Suppressor macrophage treated with lipopolysaccharide for 1 hour (primary cell): ENCODE measurements at regions not wholly inside any gene's neighbourhood (a gene's known extent, or its start where the extent isn't known, plus 50 kb on each side); places are given as distances from the start of the nearest gene placed in this dataset.
A peak's percentile ranks its signal among the peaks of the same experiment; 100 is the strongest.
"Not testable (repeated sequence)": the region's sequence is repeated elsewhere in the genome, so short reads cannot be mapped to it uniquely, and the experiment has no call there.

Source experiments
- DNase-seq, 3 donors: peaks; one replicate each; pipeline ENCODE4 v3.0.0-alpha.2; 2020 to 2022

DNA sequence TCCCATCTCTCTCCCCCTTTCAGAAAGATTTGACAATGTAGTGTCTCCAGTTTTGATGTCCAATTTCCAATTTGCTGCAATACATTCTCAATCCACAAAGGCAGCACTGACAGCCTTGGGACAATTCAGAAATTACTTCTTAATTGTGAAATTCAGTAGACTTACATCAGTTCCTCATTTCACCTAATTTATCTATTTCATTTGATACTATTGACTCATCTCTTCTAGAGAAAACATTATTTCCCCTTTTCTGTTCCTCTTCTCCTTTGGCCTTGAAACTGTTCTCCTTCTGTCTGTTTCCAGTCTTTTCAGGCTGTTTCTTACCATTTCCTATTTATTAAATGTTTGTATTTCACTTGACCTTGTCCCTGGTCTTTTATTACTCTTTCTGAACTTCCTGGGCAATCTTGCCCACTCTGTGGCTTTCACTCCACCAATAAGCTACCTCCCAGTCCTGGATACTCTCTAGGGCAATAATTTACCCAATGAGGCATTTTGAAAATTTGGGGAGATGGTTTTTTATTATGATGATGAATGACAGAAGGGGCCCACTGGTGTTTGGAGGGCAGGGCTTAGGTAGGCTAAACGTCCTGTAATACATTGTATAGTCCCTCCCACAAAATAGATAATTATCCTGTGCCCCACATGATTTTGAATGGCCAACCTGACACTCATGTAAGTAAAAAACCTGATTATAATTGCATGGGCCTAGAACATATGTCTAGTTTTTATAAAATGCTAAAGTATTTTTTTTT lies 498.0 kb upstream of the BOD1L1 start:
- DNase-seq, result peak; percentile 62 to 95 (median 93)

DNA sequence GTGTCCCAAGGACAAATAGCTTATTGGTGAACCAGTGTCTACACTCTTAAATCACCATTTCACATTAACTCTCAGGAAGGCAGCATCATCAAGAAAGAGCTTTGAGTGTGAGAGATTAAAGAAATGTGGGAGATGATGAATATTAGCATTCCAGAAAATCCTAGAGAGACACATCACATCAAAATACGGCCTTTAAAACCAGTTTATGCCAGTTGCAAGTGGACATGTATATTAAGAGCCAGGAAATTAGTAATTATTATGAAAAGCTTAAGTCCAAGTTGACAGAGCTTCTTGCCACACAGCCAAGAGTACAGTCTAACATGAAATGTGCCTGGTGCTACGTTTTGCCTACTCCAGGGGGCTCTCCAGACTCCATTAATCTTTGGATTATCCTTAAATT lies 503.0 kb upstream of the BOD1L1 start:
- DNase-seq, result no peak

DNA sequence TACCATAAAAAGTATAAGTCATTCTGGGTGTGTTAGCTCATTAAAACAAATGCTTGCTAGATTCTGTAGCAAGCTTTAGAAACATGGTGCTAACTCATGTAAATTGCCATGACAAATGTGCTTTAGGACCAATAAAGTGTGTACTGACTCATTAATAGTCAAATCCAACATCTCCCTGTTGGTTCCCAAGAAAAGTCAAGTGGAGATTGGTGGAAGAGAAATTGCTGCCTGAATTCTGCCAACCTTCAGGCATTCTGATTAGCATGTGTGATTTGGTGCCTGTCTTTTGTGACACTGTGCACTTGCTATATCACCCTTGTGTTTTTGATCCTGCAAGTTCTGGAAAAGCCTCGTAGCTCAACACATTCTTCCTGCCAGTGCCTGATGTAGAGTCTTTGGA lies 503.8 kb upstream of the BOD1L1 start:
- DNase-seq, result no peak

DNA sequence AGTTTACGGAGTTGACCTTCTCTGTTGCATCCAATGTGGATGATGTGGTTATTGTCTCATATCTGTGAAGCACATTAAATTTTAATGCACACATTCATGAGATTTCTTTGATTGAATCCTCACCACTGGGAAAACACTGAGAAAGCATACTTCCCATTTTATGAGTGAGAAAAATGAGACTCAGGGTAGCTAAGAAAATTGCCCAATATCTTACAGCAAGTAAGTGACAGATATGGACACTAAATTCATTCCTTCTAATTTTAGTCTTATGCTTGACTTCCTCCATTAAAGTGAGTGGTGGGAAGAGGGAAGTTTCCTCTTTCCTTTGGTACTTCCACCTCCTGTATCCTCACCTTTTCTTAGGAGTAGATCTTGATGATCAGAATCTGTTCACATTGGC lies 504.8 kb upstream of the BOD1L1 start:
- DNase-seq, result peak; percentile 43 to 75 (median 70)

DNA sequence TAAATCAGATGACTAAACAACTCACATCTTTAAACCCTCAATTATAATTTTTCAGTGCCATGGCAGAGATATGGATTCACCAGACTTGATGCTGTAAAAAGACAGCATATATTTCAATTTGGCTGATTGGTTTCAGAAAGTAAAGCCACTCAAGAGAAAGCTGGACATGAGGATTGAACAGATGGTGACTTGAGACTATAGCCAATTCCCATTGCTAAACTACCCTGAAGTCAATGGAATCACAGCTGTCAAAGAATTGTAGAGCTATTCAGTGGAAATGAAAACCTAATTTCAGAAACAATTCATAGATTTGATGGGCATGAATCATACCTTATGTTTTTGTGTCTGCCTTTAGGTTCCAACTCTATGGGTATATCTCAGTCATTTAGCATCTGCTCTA lies 510.6 kb upstream of the BOD1L1 start:
- DNase-seq, result no peak

DNA sequence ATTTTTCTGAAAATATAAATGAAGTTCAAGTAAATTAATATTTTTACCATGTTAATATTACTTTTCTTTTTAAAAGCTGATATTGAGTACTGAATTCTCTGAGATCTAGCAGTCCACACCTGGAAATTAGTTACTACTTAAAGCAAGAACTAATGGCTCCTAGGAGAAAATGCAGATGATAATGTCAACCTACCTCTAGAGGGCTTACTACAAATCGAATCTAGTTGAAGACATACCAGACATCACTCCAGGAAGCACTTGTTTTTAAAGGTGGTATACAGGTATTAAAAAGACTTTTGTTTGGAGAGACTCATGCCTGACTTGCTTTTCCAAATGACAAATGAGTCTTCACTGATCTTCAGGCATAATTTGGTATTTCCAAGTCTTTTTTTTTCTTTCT lies 516.4 kb upstream of the BOD1L1 start:
- no peak for DNase-seq

DNA sequence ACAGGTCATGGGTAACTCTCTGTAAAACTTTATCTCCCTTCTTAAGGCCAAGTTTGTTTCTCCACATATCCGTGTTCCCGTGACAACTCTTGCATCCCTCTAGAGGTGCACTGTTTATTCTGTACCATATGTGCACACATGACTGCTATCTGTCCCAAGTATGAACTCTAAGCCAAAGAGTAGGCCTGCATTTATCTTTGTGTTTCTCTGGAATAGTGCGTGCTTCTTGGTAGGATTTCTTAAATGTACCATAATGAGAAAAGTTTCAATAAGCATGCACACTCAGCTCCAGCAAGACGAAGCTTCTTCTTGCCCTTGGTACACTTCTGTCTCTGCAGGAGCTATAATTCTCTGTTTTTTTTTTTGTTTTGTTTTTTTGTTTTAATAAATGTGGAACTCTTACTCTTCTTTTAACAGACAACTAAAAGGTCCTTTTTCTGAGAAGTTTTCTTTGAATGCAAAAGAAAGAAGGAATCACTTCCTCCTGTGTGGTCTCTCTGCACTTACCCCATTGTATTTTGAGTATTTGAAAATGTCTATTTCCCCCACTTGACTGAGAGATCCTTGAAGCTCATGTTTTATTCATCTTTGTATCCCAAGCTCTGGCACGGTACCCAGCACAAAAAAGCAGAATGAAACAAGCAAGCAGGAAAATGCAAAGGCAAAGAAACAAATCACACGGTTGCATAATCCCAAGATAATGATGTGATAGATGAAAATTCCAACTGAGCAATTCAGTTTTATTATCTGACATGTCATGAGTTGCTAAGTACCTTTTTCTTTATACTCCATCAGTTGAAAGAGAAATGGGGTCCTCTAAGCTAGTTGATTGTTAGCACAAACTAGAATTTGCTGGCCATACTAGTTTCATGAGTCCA lies 521.9 kb upstream of the BOD1L1 start:
- no peak for DNase-seq

DNA sequence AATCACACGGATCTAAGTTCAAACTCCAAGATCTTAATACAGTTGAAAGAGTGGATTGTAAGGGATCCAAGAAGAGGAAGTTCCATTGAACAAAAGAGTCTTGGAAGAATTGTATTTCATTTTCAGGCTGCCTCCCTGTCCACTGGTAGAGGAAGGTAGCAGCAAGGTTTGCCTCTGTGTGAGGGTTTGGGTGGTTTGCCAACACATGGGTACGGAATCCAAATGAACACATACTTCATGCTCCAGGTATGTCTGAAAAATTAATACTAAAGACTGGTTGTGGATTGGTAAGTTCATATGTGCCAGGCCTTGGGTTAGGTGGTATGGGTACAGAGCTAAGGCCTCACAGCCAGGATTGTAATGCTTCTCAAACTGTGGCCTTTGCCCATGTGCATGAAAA lies 523.6 kb upstream of the BOD1L1 start:
- DNase-seq, result no peak

DNA sequence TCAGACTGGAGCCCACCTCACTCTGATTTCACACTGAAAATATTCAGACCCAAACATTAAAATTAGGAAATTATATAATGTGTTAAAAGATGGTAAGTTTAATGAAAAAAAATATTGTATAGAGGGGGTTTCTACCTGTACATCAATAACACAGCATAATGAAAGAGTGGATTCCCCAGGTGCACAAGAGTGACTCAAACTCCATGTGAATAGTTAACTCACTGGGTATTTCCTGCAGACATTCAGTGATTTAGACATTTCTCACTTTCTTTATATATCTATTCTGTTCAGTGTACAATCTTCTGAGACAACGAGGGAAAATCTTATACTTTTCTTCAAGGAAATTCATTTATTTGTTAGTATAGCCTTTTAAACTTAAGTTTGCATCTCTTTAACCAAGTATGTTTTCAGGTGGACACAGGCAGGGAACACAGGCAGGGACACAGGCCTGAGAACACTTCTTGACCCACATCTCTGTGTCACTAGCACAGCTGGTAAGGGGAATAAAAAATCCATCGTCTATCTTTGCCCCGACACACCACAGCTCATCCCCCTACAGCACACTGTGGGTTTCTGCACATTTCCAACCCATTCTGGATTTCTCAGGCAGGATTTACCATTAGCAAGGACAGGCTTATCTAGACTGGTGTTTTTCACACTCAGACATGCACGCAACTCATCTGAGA lies 525.5 kb upstream of the BOD1L1 start:
- DNase-seq, result no peak

DNA sequence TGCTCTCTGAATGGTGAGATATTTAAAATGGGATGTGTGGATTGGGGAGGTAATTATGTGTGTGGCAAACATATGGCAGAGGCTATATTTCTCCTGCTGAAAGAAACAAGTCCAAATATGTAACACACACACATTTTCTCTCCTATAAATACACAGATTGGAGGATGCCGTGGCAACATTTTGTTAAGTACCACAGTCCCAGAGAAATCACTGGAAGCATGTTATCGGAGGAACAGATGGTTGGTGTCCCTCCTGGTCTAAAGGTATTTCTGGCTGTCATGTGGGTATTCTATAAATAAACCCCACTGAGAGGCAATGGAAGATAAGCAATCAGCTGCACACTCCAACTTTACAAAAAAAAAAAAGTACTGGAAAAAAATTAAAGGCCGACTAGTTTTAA lies 528.3 kb upstream of the BOD1L1 start:
- no peak for DNase-seq

DNA sequence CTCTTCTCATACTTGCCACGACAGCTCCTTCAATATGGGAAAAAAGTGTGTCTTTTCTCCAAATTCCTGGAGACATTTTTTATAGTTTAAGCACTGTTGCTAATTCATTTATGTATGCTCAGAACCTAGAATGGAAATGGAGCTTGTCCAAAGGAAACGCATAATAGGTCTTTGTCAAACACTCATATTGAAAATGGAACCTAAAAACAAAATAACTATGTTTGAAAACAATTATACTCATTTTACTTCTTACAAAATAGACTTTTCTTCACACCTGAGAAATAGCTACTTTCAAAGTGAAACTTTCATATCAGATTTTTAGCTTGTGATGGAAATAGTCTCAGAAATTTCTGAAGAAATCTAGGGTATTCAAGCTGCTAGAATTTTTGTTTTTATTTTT lies 529.7 kb upstream of the BOD1L1 start:
- DNase-seq, result no peak

DNA sequence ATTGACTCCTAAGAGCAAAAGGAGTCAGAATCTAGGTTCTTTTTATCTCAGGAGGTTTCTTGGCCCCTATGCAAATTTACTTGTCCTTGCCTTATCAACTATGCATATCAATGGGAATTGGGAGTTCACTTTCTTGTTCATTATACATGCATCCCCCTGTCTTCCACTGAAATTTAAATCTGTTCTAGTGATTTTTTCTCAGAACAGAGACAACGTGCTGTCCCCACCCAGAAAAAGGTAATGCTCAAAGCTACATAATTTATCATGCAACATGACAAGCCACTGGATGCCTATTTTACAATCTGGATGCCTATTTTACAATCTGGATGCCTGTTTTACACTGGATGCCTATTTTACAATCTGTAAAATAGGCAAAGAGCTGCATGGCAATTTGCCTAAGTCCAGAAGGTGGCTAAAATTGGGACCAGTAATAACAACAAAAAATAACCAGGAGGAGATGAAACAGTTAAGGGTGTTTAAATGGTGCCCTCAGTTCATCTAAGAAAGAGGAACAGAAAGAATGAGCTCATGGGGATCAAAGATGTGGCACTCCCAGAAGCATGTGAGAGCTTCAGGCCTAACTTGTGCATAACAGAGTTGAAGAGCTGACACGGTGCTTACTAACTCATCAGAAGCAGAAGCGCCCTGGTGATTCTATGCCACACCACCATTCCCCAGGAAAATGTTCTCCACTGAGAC lies 537.8 kb upstream of the BOD1L1 start:
- DNase-seq, result peak; percentile 80 to 91 (median 90)

DNA sequence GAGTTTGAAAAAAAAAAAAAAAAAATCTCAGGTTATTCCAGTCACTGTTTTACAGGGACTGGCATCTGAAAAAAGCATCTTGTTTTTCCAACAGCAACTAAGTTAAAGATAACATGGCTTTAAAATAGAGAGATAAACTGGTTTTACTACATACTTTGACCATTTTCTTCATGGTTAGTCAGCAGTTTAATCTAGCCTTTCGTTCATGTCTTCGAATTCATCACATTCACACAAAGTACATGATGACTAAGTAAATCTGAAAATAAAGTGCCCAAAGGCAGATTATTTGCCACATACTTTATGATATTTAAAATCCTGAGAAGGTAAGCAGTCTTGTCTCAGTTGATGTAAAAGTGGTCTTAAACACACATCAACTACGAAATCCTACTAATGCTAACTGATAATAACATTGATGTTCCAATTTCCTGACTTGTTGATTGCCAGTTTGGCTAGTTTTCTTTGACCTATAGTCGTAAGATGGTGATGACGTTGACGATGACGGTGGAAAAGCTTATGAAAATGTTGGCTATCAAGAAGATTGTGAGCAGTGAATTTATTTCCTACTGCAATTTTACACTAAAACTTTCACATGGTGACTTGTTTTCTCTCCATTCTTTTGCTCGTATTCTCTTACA lies 540.5 kb upstream of the BOD1L1 start:
- no peak for DNase-seq

DNA sequence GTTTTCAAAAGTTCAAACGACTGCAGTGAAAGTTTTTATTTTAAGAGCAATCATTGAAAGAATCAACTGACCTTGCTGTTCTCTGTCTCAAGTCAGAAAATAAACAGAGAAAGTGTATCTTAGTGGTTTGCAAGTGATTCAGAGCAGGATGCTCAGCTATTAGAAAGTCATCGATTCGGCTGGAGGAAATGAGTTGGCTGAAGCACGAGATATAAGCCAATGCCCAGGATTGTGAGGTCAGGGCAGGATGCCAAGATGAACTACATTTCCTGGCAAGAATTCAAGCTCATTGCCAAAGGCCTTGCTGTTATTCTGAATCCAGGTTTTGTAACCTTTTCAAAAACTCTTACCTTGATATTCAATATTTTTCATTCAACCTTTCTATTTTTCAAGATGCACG lies 541.4 kb upstream of the BOD1L1 start:
- DNase-seq, result peak; percentile 83 to 93 (median 90)

DNA sequence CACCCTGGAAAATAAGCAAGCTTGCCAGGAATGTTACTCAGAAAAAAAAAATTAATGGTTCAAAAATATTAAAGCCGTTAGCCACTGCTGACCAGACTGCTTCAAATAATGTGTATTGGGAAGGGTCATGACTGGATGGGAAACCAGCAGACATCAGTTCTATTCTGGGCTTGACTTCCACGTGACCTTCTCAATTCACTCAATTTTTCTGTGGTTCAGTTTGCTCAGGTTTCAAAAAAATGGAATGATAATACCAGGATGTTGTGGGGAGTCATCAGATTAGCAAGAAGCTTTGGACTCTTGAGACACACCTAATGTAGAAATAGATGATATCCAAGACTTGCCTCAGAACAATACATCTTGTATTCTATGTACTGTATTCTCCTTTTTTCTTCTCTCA lies 541.9 kb upstream of the BOD1L1 start:
- DNase-seq, result peak in 1 of 3 donors; percentile 17

DNA sequence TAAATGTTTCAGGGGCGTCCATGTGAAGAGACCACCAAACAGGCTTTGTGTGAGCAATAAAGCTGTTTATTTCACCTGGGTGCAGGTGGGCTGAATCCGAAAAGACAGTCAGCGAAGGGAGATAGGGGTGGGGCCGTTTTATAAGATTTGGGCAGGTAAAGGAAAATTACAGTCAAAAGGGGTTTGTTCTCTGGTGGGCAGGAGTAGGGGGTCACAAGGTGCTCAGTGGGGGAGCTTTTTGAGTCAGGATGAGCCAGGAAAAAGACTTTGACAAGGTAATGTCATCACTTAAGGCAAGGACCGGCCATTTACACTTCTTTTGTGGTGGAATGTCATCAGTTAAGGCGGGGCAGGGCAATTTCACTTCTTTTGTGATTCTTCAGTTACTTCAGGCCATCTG lies 542.4 kb upstream of the BOD1L1 start:
- not testable (repeated sequence) for DNase-seq

DNA sequence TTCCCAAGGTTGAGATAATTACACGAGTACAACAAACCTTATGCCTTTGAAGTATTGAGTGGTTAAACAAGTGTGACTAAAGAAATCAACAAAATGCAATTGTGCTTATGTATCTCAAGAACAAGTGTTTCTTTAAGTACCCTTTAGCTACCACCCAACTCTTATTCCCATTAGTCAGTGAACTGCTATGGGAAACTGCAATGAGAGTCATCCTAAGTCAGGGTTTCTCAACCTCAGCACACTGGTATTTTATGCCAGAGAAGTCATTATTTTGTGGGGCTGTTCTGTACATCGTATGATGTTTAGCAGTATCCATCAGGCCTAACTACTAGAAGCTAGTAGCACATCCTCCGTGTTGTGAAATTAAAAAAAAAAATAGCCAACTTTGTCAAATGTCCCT lies 549.1 kb upstream of the BOD1L1 start:
- DNase-seq, result peak in 1 of 3 donors; percentile 11

DNA sequence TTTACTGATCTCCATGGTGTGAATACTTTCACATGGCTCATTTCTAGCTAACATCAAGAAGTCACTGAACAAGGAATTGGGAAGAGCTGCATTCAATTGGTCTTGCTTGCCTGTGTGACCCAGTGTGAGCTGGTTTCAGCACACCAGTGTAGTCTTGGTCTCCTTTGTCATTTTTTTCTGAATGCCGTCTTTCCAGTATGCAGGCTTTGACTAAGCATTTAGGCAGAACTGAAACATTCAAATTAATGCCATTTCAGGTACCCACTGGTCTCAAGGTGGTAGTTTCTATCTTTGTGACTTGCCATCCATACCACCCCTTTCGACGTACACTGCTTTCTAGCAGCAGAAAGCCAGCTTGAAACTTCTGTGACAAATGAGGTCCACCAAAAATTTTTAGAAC lies 550.5 kb upstream of the BOD1L1 start:
- no peak for DNase-seq

DNA sequence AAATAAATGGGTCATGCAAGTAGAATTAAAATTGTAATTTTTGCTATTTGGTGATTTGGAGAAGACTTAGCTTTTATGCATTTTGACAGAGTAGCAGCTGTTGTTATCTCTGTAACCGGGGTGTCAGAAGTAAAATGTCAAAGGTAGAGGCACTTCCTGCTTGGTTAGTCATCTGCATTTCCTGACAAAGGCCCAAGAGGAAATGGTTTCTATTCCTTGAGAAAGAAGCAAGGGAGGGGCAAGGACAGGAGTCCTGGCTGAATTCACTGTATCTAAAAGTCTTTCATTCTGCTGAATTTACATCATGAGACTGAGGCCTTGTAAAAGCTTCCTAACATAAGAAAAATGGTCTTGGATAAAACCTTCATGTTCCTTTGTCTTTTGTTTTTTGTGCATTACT lies 550.9 kb upstream of the BOD1L1 start:
- DNase-seq, result peak; percentile 10 to 47 (median 39)

DNA sequence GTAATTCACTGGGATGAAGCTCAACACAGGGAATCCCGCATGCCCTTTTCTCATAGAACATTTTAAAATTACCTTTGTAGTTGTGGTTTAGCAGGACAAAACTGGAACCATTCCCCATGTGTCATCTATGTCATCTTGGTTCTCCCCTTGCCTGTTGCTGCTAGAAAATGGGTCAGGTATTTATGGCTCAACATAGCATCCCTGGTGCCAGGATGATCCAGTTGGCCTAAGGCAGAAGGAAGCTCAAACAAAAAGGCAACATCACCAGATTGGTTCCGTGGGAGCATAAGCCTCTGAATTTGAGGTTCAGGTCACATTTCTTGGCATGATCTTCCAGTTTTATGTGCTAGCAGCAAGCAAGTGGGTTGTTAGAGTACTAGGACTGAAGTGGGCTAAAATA lies 552.6 kb upstream of the BOD1L1 start:
- no peak for DNase-seq

DNA sequence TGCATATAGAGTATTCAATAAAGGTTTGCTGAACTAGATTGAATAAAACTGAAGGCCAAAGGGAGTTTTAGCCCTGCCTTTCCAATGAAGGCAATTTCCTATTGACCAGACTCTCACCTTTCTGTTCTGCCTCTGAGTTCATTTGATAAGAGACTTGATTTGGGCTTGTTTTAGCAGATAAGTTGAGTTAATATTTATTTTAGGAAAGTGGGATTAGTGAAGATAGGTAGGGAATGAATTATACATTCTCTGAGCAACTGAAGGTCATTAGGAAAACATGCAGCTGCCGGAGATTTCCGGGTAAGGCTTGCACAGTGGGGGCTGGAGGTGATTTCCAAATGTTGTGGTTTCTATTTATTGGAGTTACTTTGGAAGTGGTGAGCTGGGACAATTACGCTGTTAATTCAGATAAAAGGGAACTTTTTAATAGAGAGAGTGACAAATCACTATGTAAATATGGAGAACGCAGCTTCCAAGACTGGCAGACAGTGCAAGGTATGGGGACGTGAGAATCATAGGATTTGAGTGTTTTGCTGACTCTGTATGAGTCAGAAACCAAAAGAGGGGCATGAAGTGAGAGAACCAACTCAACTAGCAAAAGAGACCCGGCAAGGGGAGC lies 553.6 kb upstream of the BOD1L1 start:
- peak in 1 of 3 donors; percentile 14 for DNase-seq

DNA sequence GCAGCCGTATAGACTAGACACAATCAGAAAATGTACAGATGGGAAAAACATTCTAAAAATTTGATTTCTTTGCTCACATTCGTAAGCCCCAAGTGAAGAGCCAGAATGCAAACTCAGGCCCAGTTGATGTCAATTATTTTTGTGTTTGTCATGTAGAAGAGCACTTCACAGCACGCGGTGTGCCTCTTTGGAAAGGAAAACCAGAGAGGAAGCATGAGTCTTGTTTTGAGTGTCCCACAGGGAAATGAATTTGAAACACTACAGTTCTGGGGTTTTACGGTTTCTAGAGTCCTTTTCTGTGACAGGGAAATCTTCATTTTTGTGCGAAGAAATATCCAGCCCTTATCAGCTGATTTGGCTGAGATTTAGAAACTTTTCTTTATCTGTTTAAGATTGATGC lies 554.6 kb upstream of the BOD1L1 start:
- DNase-seq, result peak in 1 of 3 donors; percentile 6
